ENCODE measurements at regions not wholly inside any gene's neighbourhood (a gene's known extent, or its start where the extent isn't known, plus 50 kb on each side); places are given as distances from the start of the nearest gene placed in this dataset.

- Histone ChIP-seq H3K27me3 (ENCODE audit: control insufficient read depth, insufficient read depth, low read length) (no peaks in the 10 kb centered on the region), H3K4me3 (ENCODE audit: low read depth, low read length) (peak overlapping the region; percentile 53), H3K36me3 (ENCODE audit: control insufficient read depth, insufficient read depth, low read length) (no peaks in the 10 kb centered on the region)
- TF ChIP-seq CTCF (IDR thresholded peaks at IDR 0.05; ENCODE audit: insufficient read depth, low read length, poor library complexity, severe bottlenecking): no peak
- DNase-seq (ENCODE audit: low read depth): peak; percentile 87
Observed at GRCh38 chr3:98980915-98981596, 79.6 kb upstream of the DCBLD2 start.

- Histone ChIP-seq H3K4me3 (ENCODE audit: low read depth, low read length) (no peak overlapping the region), H3K36me3 (ENCODE audit: control insufficient read depth, insufficient read depth, low read length) (no peaks in the 10 kb centered on the region), H3K27me3 (ENCODE audit: control insufficient read depth, insufficient read depth, low read length) (no peaks in the 10 kb centered on the region)
- no peak for DNase-seq (ENCODE audit: low read depth)
- no peak for TF ChIP-seq CTCF (IDR thresholded peaks at IDR 0.05; ENCODE audit: insufficient read depth, low read length, poor library complexity, severe bottlenecking)
Observed at GRCh38 chr3:98979296-98979695, 77.8 kb upstream of the DCBLD2 start.

GRCh38 chr3:98978068-98978811 is 76.7 kb upstream of the DCBLD2 start:
- H3K4me3 ChIP-seq (ENCODE audit: low read depth, low read length): no peak overlapping the region
- H3K36me3 ChIP-seq (ENCODE audit: control insufficient read depth, insufficient read depth, low read length): no peaks in the 10 kb centered on the region
- no peak for DNase-seq (ENCODE audit: low read depth)
- H3K27me3 ChIP-seq (ENCODE audit: control insufficient read depth, insufficient read depth, low read length): no peaks in the 10 kb centered on the region
- TF ChIP-seq CTCF (IDR thresholded peaks at IDR 0.05; ENCODE audit: insufficient read depth, low read length, poor library complexity, severe bottlenecking): no peak

- Histone ChIP-seq H3K36me3 (ENCODE audit: control insufficient read depth, insufficient read depth, low read length) (no peaks in the 10 kb centered on the region), H3K27me3 (ENCODE audit: control insufficient read depth, insufficient read depth, low read length) (no peaks in the 10 kb centered on the region), H3K4me3 (ENCODE audit: low read depth, low read length) (no peak overlapping the region)
- TF ChIP-seq CTCF (IDR thresholded peaks at IDR 0.05; ENCODE audit: insufficient read depth, low read length, poor library complexity, severe bottlenecking): no peak
- peak; percentile 97 for DNase-seq (ENCODE audit: low read depth)
Observed at GRCh38 chr3:98977520-98977919, 76.0 kb upstream of the DCBLD2 start.

GRCh38 chr3:98974442-98974841 is 72.9 kb upstream of the DCBLD2 start:
- H3K4me3 ChIP-seq (ENCODE audit: low read depth, low read length): no peak overlapping the region
- no peak for TF ChIP-seq CTCF (IDR thresholded peaks at IDR 0.05; ENCODE audit: insufficient read depth, low read length, poor library complexity, severe bottlenecking)
- DNase-seq (ENCODE audit: low read depth): no peak
- H3K36me3 ChIP-seq (ENCODE audit: control insufficient read depth, insufficient read depth, low read length): no peaks in the 10 kb centered on the region
- H3K27me3 ChIP-seq (ENCODE audit: control insufficient read depth, insufficient read depth, low read length): no peaks in the 10 kb centered on the region

Measured in kidney epithelial cell (primary cell).